ENCODE measurements at regions not wholly inside any gene's neighbourhood (a gene's known extent, or its start where the extent isn't known, plus 50 kb on each side); places are given as distances from the start of the nearest gene placed in this dataset.

- H3K4me1 ChIP-seq (ENCODE audit: control insufficient read depth, insufficient read depth, low read length), result no peaks in the 10 kb centered on the region
- H3K27me3 ChIP-seq (ENCODE audit: control insufficient read depth in 1 of 2, insufficient read depth in 2 of 2, low read length in 2 of 2), result no peaks in the 10 kb centered on the region
- no peak overlapping the region for H3K4me3 ChIP-seq (ENCODE audit: low read length in 2 of 2)
- H3K36me3 ChIP-seq (ENCODE audit: control insufficient read depth in 2 of 2, insufficient read depth in 2 of 2, low read length in 2 of 2), result no peaks in the 10 kb centered on the region
- no peaks in the 10 kb centered on the region for H3K9me3 ChIP-seq (ENCODE audit: control insufficient read depth in 2 of 2, low read length in 2 of 2)
- H3K27ac ChIP-seq (ENCODE audit: low read length), result no peak overlapping the region
- H3K9ac ChIP-seq (ENCODE audit: low read length in 2 of 2), result no peak overlapping the region
These were observed 163.1 kb downstream of the EMP1 start for GRCh38 chr12:13359636-13360035.

GRCh38 chr12:13358391-13358905, 161.9 kb downstream of the EMP1 start:
- no peaks in the 10 kb centered on the region for H3K9me3 ChIP-seq (ENCODE audit: control insufficient read depth in 2 of 2, low read length in 2 of 2)
- no peaks in the 10 kb centered on the region for H3K27me3 ChIP-seq (ENCODE audit: control insufficient read depth in 1 of 2, insufficient read depth in 2 of 2, low read length in 2 of 2)
- no peaks in the 10 kb centered on the region for H3K4me1 ChIP-seq (ENCODE audit: control insufficient read depth, insufficient read depth, low read length)
- H3K9ac ChIP-seq (ENCODE audit: low read length in 2 of 2), result no peak overlapping the region
- H3K27ac ChIP-seq (ENCODE audit: low read length), result no peak overlapping the region
- H3K36me3 ChIP-seq (ENCODE audit: control insufficient read depth in 2 of 2, insufficient read depth in 2 of 2, low read length in 2 of 2), result no peaks in the 10 kb centered on the region
- H3K4me3 ChIP-seq (ENCODE audit: low read length in 2 of 2), result no peak overlapping the region

GRCh38 chr12:13350946-13351345, 154.4 kb downstream of the EMP1 start:
- no peaks in the 10 kb centered on the region for H3K27me3 ChIP-seq (ENCODE audit: control insufficient read depth in 1 of 2, insufficient read depth in 2 of 2, low read length in 2 of 2)
- no peak overlapping the region for H3K27ac ChIP-seq (ENCODE audit: low read length)
- no peak overlapping the region for H3K4me3 ChIP-seq (ENCODE audit: low read length in 2 of 2)
- H3K4me1 ChIP-seq (ENCODE audit: control insufficient read depth, insufficient read depth, low read length), result no peaks in the 10 kb centered on the region
- no peaks in the 10 kb centered on the region for H3K36me3 ChIP-seq (ENCODE audit: control insufficient read depth in 2 of 2, insufficient read depth in 2 of 2, low read length in 2 of 2)
- no peaks in the 10 kb centered on the region for H3K9me3 ChIP-seq (ENCODE audit: control insufficient read depth in 2 of 2, low read length in 2 of 2)
- H3K9ac ChIP-seq (ENCODE audit: low read length in 2 of 2), result no peak overlapping the region

- Histone ChIP-seq H3K27ac (ENCODE audit: low read length) (no peak overlapping the region), H3K9ac (ENCODE audit: low read length in 2 of 2) (no peak overlapping the region), H3K27me3 (ENCODE audit: control insufficient read depth in 1 of 2, insufficient read depth in 2 of 2, low read length in 2 of 2) (no peaks in the 10 kb centered on the region), H3K4me1 (ENCODE audit: control insufficient read depth, insufficient read depth, low read length) (no peaks in the 10 kb centered on the region), H3K9me3 (ENCODE audit: control insufficient read depth in 2 of 2, low read length in 2 of 2) (no peaks in the 10 kb centered on the region), H3K36me3 (ENCODE audit: control insufficient read depth in 2 of 2, insufficient read depth in 2 of 2, low read length in 2 of 2) (no peaks in the 10 kb centered on the region), H3K4me3 (ENCODE audit: low read length in 2 of 2) (no peak overlapping the region)
These were observed 153.9 kb downstream of the EMP1 start for GRCh38 chr12:13350381-13350780.

GRCh38 chr12:13348464-13348863, 151.9 kb downstream of the EMP1 start:
- H3K27ac ChIP-seq (ENCODE audit: low read length), result no peak overlapping the region
- no peak overlapping the region for H3K4me3 ChIP-seq (ENCODE audit: low read length in 2 of 2)
- no peaks in the 10 kb centered on the region for H3K4me1 ChIP-seq (ENCODE audit: control insufficient read depth, insufficient read depth, low read length)
- peaks cover 0 to 2% of the 10 kb centered on the region in 2 donors for H3K27me3 ChIP-seq (ENCODE audit: control insufficient read depth in 1 of 2, insufficient read depth in 2 of 2, low read length in 2 of 2)
- H3K9ac ChIP-seq (ENCODE audit: low read length in 2 of 2), result no peak overlapping the region
- no peaks in the 10 kb centered on the region for H3K36me3 ChIP-seq (ENCODE audit: control insufficient read depth in 2 of 2, insufficient read depth in 2 of 2, low read length in 2 of 2)
- no peaks in the 10 kb centered on the region for H3K9me3 ChIP-seq (ENCODE audit: control insufficient read depth in 2 of 2, low read length in 2 of 2)

GRCh38 chr12:13347241-13348043, 150.9 kb downstream of the EMP1 start:
- Histone ChIP-seq H3K9ac (ENCODE audit: low read length in 2 of 2) (no peak overlapping the region), H3K36me3 (ENCODE audit: control insufficient read depth in 2 of 2, insufficient read depth in 2 of 2, low read length in 2 of 2) (no peaks in the 10 kb centered on the region), H3K4me1 (ENCODE audit: control insufficient read depth, insufficient read depth, low read length) (no peaks in the 10 kb centered on the region), H3K27ac (ENCODE audit: low read length) (no peak overlapping the region), H3K27me3 (ENCODE audit: control insufficient read depth in 1 of 2, insufficient read depth in 2 of 2, low read length in 2 of 2) (peaks cover 0 to 2% of the 10 kb centered on the region in 2 donors), H3K4me3 (ENCODE audit: low read length in 2 of 2) (no peak overlapping the region), H3K9me3 (ENCODE audit: control insufficient read depth in 2 of 2, low read length in 2 of 2) (no peaks in the 10 kb centered on the region)

GRCh38 chr12:13345722-13346121, 149.2 kb downstream of the EMP1 start:
- Histone ChIP-seq H3K9ac (ENCODE audit: low read length in 2 of 2) (no peak overlapping the region), H3K4me3 (ENCODE audit: low read length in 2 of 2) (no peak overlapping the region), H3K9me3 (ENCODE audit: control insufficient read depth in 2 of 2, low read length in 2 of 2) (no peaks in the 10 kb centered on the region), H3K4me1 (ENCODE audit: control insufficient read depth, insufficient read depth, low read length) (no peaks in the 10 kb centered on the region), H3K27ac (ENCODE audit: low read length) (no peak overlapping the region), H3K27me3 (ENCODE audit: control insufficient read depth in 1 of 2, insufficient read depth in 2 of 2, low read length in 2 of 2) (peaks cover 0 to 2% of the 10 kb centered on the region in 2 donors), H3K36me3 (ENCODE audit: control insufficient read depth in 2 of 2, insufficient read depth in 2 of 2, low read length in 2 of 2) (no peaks in the 10 kb centered on the region)

GRCh38 chr12:13343375-13343774, 146.8 kb downstream of the EMP1 start:
- Histone ChIP-seq H3K27ac (ENCODE audit: low read length) (no peak overlapping the region), H3K4me3 (ENCODE audit: low read length in 2 of 2) (no peak overlapping the region), H3K36me3 (ENCODE audit: control insufficient read depth in 2 of 2, insufficient read depth in 2 of 2, low read length in 2 of 2) (no peaks in the 10 kb centered on the region), H3K27me3 (ENCODE audit: control insufficient read depth in 1 of 2, insufficient read depth in 2 of 2, low read length in 2 of 2) (peaks cover 0 to 2% of the 10 kb centered on the region in 2 donors), H3K4me1 (ENCODE audit: control insufficient read depth, insufficient read depth, low read length) (no peaks in the 10 kb centered on the region), H3K9me3 (ENCODE audit: control insufficient read depth in 2 of 2, low read length in 2 of 2) (no peaks in the 10 kb centered on the region), H3K9ac (ENCODE audit: low read length in 2 of 2) (no peak overlapping the region)

- no peak overlapping the region for H3K27ac ChIP-seq (ENCODE audit: low read length)
- H3K27me3 ChIP-seq (ENCODE audit: control insufficient read depth in 1 of 2, insufficient read depth in 2 of 2, low read length in 2 of 2), result peaks cover 0 to 2% of the 10 kb centered on the region in 2 donors
- H3K36me3 ChIP-seq (ENCODE audit: control insufficient read depth in 2 of 2, insufficient read depth in 2 of 2, low read length in 2 of 2), result no peaks in the 10 kb centered on the region
- no peaks in the 10 kb centered on the region for H3K9me3 ChIP-seq (ENCODE audit: control insufficient read depth in 2 of 2, low read length in 2 of 2)
- no peak overlapping the region for H3K9ac ChIP-seq (ENCODE audit: low read length in 2 of 2)
- H3K4me1 ChIP-seq (ENCODE audit: control insufficient read depth, insufficient read depth, low read length), result no peaks in the 10 kb centered on the region
- H3K4me3 ChIP-seq (ENCODE audit: low read length in 2 of 2), result no peak overlapping the region
These were observed 146.4 kb downstream of the EMP1 start for GRCh38 chr12:13342971-13343370.

GRCh38 chr12:13340149-13340548, 143.6 kb downstream of the EMP1 start:
- no peak overlapping the region for H3K27ac ChIP-seq (ENCODE audit: low read length)
- H3K36me3 ChIP-seq (ENCODE audit: control insufficient read depth in 2 of 2, insufficient read depth in 2 of 2, low read length in 2 of 2), result no peaks in the 10 kb centered on the region
- no peaks in the 10 kb centered on the region for H3K9me3 ChIP-seq (ENCODE audit: control insufficient read depth in 2 of 2, low read length in 2 of 2)
- no peak overlapping the region for H3K4me3 ChIP-seq (ENCODE audit: low read length in 2 of 2)
- peaks cover 0 to under 1% of the 10 kb centered on the region in 2 donors for H3K27me3 ChIP-seq (ENCODE audit: control insufficient read depth in 1 of 2, insufficient read depth in 2 of 2, low read length in 2 of 2)
- no peak overlapping the region for H3K9ac ChIP-seq (ENCODE audit: low read length in 2 of 2)
- no peaks in the 10 kb centered on the region for H3K4me1 ChIP-seq (ENCODE audit: control insufficient read depth, insufficient read depth, low read length)

GRCh38 chr12:13339538-13339937, 143.0 kb downstream of the EMP1 start:
- Histone ChIP-seq H3K9me3 (ENCODE audit: control insufficient read depth in 2 of 2, low read length in 2 of 2) (no peaks in the 10 kb centered on the region), H3K27ac (ENCODE audit: low read length) (no peak overlapping the region), H3K27me3 (ENCODE audit: control insufficient read depth in 1 of 2, insufficient read depth in 2 of 2, low read length in 2 of 2) (no peaks in the 10 kb centered on the region), H3K4me1 (ENCODE audit: control insufficient read depth, insufficient read depth, low read length) (no peaks in the 10 kb centered on the region), H3K36me3 (ENCODE audit: control insufficient read depth in 2 of 2, insufficient read depth in 2 of 2, low read length in 2 of 2) (no peaks in the 10 kb centered on the region), H3K9ac (ENCODE audit: low read length in 2 of 2) (no peak overlapping the region), H3K4me3 (ENCODE audit: low read length in 2 of 2) (no peak overlapping the region)
